ENCODE measurements at regions not wholly inside any gene's neighbourhood (a gene's known extent, or its start where the extent isn't known, plus 50 kb on each side); places are given as distances from the start of the nearest gene placed in this dataset.

DNA sequence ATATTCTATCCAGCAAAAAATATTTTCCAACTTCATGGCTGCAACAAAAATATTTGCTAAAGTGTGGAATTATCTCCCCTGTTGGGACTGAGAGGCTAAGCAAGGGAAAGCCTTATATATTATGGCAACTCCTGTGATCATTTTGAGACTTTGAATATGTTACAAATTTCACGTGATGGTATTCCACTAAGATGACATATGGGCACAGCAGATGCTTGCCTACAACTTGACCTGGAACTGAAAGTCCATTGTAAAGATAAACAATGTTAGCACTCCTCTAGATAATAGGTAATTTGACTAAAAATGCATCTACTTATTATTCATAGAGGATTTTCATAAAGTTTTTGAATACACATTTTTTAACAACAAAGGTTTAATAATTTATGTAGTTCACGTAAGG, 1141.5 kb upstream of the CDH6 start:
- Histone ChIP-seq H3K36me3 (ENCODE audit: low read depth, missing control alignments) (no peaks in the 10 kb centered on the region), H3K27ac (no peak overlapping the region), H3K27me3 (no peaks in the 10 kb centered on the region), H3K9me3 (no peaks in the 10 kb centered on the region), H3K4me1 (no peaks in the 10 kb centered on the region), H3K4me3 (no peak overlapping the region)
- intact Hi-C loops (cut with DNase I; ENCODE audit: low total_unique reads): no loop called here
- DNase-seq: no peak
- 73 to 86% methylated on average over 2 of the region's 2 CpGs for WGBS, 2 donors
- no peak for TF ChIP-seq POLR2A (IDR thresholded peaks at IDR 0.05)

DNA sequence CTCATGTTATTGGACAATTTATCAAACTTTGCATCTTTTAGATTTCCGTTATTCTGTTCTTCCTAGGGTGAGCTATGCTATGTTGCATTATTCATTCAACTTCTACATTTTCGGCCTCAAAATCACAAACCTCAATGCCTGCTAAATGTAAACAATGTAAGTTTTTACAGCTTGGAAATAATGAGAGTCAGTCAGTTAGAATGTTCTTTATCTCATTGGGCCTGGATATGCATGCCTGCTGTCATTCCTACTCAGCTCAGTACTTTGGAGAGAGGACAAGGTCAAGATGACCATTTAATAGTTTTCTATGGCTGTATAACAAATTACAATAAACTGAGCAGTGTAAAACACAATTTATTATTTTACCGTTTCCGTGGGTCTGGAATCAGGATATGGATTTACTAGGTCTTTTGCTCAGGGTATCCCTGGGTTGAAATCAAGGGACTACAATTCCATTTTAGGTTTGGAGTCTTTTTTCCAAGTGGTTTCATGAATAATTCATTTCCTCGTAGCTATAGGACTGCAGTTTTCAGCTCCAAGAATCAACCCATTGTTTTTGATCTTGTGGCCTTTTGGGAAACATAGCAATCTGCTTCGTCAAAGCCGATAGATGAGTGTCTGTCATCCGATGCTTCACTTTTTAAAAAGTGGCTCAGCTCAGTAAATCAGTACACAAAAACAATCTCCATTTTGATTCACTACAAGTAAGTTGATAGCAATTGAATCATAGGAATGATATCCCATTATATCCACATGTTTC, 1143.2 kb upstream of the CDH6 start:
- no peak for TF ChIP-seq POLR2A (IDR thresholded peaks at IDR 0.05)
- TF ChIP-seq, protein P1, sequence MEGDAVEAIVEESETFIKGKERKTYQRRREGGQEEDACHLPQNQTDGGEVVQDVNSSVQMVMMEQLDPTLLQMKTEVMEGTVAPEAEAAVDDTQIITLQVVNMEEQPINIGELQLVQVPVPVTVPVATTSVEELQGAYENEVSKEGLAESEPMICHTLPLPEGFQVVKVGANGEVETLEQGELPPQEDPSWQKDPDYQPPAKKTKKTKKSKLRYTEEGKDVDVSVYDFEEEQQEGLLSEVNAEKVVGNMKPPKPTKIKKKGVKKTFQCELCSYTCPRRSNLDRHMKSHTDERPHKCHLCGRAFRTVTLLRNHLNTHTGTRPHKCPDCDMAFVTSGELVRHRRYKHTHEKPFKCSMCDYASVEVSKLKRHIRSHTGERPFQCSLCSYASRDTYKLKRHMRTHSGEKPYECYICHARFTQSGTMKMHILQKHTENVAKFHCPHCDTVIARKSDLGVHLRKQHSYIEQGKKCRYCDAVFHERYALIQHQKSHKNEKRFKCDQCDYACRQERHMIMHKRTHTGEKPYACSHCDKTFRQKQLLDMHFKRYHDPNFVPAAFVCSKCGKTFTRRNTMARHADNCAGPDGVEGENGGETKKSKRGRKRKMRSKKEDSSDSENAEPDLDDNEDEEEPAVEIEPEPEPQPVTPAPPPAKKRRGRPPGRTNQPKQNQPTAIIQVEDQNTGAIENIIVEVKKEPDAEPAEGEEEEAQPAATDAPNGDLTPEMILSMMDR (IDR thresholded peaks at IDR 0.05): no peak
- Histone ChIP-seq H3K27ac (no peak overlapping the region), H3K36me3 (ENCODE audit: low read depth, missing control alignments) (no peaks in the 10 kb centered on the region), H3K4me1 (no peaks in the 10 kb centered on the region), H3K27me3 (no peaks in the 10 kb centered on the region), H3K4me3 (no peak overlapping the region), H3K9me3 (no peaks in the 10 kb centered on the region)
- DNase-seq: no peak
- 83 to 86% methylated on average over 8 of the region's 8 CpGs for WGBS, 2 donors
- intact Hi-C loops (cut with DNase I; ENCODE audit: low total_unique reads): no loop called here

DNA sequence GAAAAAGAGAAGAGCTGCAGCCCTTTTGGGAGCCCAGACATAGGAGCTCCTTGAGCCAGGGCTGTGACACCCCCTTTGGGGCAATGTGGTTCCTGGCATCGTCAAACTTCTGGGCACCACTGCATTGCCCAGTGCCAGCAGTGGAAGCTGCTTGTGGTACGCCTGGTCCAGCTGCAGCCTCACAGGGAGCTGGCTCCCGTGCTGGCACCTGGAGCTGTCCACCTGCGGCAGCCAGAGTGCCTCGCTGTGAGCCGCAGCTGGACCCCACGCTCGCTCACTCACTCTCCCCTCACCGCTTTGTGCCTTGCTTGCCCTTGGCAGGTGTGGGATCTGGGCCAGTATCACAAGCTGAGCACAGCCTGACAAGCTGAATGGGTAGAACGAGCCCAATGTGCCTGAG, 1150.8 kb upstream of the CDH6 start:
- H3K9me3 ChIP-seq: no peaks in the 10 kb centered on the region
- H3K4me3 ChIP-seq: no peak overlapping the region
- H3K36me3 ChIP-seq (ENCODE audit: low read depth, missing control alignments): no peaks in the 10 kb centered on the region
- H3K4me1 ChIP-seq: no peaks in the 10 kb centered on the region
- DNase-seq: no peak
- TF ChIP-seq POLR2A (IDR thresholded peaks at IDR 0.05): no peak
- TF ChIP-seq, protein P1 (IDR thresholded peaks at IDR 0.05): no peak
- H3K27ac ChIP-seq: no peak overlapping the region
- 56 to 73% methylated on average over 7 to 10 of the region's 10 CpGs for WGBS, 2 donors
- H3K27me3 ChIP-seq: no peaks in the 10 kb centered on the region
- intact Hi-C loops (cut with DNase I; ENCODE audit: low total_unique reads): no loop called here

DNA sequence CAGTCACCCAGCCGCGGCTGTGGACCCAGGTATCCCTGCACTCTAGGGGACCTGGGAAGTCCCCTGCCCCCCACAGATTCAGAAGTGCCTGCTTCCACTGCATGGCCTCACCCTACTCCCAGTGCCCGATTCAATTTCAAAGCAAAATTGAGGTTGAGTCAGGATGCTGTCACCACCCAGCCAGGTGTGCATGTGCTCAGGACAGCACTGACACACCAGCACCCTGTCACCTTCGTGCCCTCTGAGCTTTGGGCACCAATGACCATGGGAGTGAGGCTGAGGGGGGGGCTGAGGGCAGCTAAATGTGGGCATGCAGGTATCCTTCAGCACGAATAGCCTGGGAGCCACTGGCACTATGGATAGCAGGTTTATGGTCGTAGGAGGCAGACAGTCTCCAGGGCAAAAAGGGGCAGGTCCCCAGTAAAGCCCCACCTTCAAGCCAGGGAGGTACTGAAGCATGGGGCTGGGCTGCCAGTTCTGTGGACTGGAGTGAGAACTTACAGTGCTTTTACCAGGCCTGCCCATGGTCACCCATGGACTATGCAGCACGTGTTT, 1151.6 kb upstream of the CDH6 start:
- H3K27me3 ChIP-seq: no peaks in the 10 kb centered on the region
- intact Hi-C loops (cut with DNase I; ENCODE audit: low total_unique reads): no loop called here
- H3K4me3 ChIP-seq: no peak overlapping the region
- 56 to 85% methylated on average over 7 of the region's 7 CpGs for WGBS, 2 donors
- no peaks in the 10 kb centered on the region for H3K36me3 ChIP-seq (ENCODE audit: low read depth, missing control alignments)
- no peak overlapping the region for H3K27ac ChIP-seq
- TF ChIP-seq, protein P1 (IDR thresholded peaks at IDR 0.05): no peak
- no peak for TF ChIP-seq POLR2A (IDR thresholded peaks at IDR 0.05)
- no peaks in the 10 kb centered on the region for H3K4me1 ChIP-seq
- no peak for DNase-seq
- no peaks in the 10 kb centered on the region for H3K9me3 ChIP-seq

DNA sequence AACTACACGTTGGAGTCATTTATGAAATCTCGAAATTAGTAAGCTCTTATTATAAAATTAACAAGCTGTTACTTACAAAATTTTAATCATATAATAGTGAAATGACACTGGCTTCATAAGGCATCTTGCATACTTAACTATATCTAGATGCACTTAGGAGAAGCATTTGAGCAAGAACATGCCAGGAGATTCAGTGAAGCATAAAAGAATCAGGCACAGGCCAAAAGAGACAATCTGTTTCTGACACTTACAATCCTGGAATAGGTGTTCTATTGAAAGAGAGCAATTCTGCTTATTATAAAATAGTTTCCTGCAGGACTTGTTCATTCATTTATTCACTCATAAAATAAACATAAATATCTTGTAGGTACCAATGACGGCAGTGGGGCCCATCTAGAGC, 1152.2 kb upstream of the CDH6 start:
- H3K4me1 ChIP-seq: no peaks in the 10 kb centered on the region
- H3K27me3 ChIP-seq: no peaks in the 10 kb centered on the region
- H3K36me3 ChIP-seq (ENCODE audit: low read depth, missing control alignments): no peaks in the 10 kb centered on the region
- no peak overlapping the region for H3K4me3 ChIP-seq
- intact Hi-C loops (cut with DNase I; ENCODE audit: low total_unique reads): no loop called here
- no peak overlapping the region for H3K27ac ChIP-seq
- DNase-seq: no peak
- 84 to 89% methylated on average over 3 of the region's 3 CpGs for WGBS, 2 donors
- TF ChIP-seq POLR2A (IDR thresholded peaks at IDR 0.05): no peak
- TF ChIP-seq, protein P1 (IDR thresholded peaks at IDR 0.05): no peak
- H3K9me3 ChIP-seq: no peaks in the 10 kb centered on the region

Measured in testis (tissue), 2 donors.